Effector memory CD8-positive, alpha-beta T cell (primary cell): ENCODE measurements at regions not wholly inside any gene's neighbourhood (a gene's known extent, or its start where the extent isn't known, plus 50 kb on each side); places are given as distances from the start of the nearest gene placed in this dataset.

Experiments
- ATAC-seq: fragments of 150-1000 bp; cut with Tn5 transposase; replicated peaks from 2 replicates; pipeline ENCODE4 v1.10.0; 2021; ENCODE audit warnings: mild to moderate bottlenecking, moderate library complexity
- DNase-seq, 3 experiments: peaks; one replicate each; pipeline ENCODE4 v3.0.0; 2021
- H3K27ac Mint-ChIP-seq, 2 donors: one replicate each; pipeline ENCODE4 v1.8.0; 2022; ENCODE audit warnings: mild to moderate bottlenecking in 2 of 2, mixed read lengths in 2 of 2, moderate library complexity in 2 of 2
- H3K27me3 Mint-ChIP-seq, 2 donors: one replicate each; pipeline ENCODE4 v1.8.0; 2022; ENCODE audit warnings: mixed read lengths in 2 of 2
- H3K36me3 Mint-ChIP-seq: one replicate; pipeline ENCODE4 v1.8.0; 2022; ENCODE audit warnings: mild to moderate bottlenecking, moderate library complexity, mixed read lengths; ENCODE audit not compliant: insufficient read depth
- H3K4me1 Mint-ChIP-seq, 2 donors: one replicate each; pipeline ENCODE4 v1.8.0; 2022; ENCODE audit warnings: low read depth in 2 of 2, mixed read lengths in 2 of 2
- H3K4me3 Mint-ChIP-seq, 2 donors: one replicate each; pipeline ENCODE4 v1.8.0; 2022; ENCODE audit warnings: mild to moderate bottlenecking in 2 of 2, mixed read lengths in 2 of 2, moderate library complexity in 2 of 2
- H3K9me3 Mint-ChIP-seq, 2 donors: one replicate each; pipeline ENCODE4 v1.8.0; 2022; ENCODE audit warnings: mixed read lengths in 2 of 2

GRCh38 chr13:112183532-112184090 lies 116.7 kb downstream of the SOX1 start:
- Mint-ChIP-seq H3K36me3 (no peaks in the 10 kb centered on the region), H3K27me3 (peaks cover 0 to 17% of the 10 kb centered on the region in 2 donors), H3K4me3 (no peak overlapping the region), H3K4me1 (no peaks in the 10 kb centered on the region), H3K27ac (no peak overlapping the region), H3K9me3 (no peaks in the 10 kb centered on the region)
- ATAC-seq (no peak), DNase-seq (no peak)

- Mint-ChIP-seq H3K27me3 (peaks cover 0 to 16% of the 10 kb centered on the region in 2 donors), H3K36me3 (no peaks in the 10 kb centered on the region), H3K4me3 (no peak overlapping the region), H3K9me3 (no peaks in the 10 kb centered on the region), H3K27ac (no peak overlapping the region), H3K4me1 (no peaks in the 10 kb centered on the region)
- ATAC-seq (no peak), DNase-seq (no peak)
Measured at GRCh38 chr13:112184261-112184660, 117.3 kb downstream of the SOX1 start.

- Mint-ChIP-seq H3K4me1 (no peaks in the 10 kb centered on the region), H3K9me3 (no peaks in the 10 kb centered on the region), H3K27me3 (peaks cover 0 to 10% of the 10 kb centered on the region in 2 donors), H3K36me3 (no peaks in the 10 kb centered on the region), H3K27ac (no peak overlapping the region), H3K4me3 (no peak overlapping the region)
- ATAC-seq (no peak), DNase-seq (no peak)
Measured at GRCh38 chr13:112184851-112185371, 118.0 kb downstream of the SOX1 start.

- Mint-ChIP-seq H3K4me3 (no peak overlapping the region), H3K27me3 (peaks cover 0 to 4% of the 10 kb centered on the region in 2 donors), H3K4me1 (no peaks in the 10 kb centered on the region), H3K9me3 (no peaks in the 10 kb centered on the region), H3K36me3 (no peaks in the 10 kb centered on the region), H3K27ac (no peak overlapping the region)
- ATAC-seq (no peak), DNase-seq (no peak)
Measured at GRCh38 chr13:112185466-112185865, 118.5 kb downstream of the SOX1 start.

- ATAC-seq = no peak
- no peaks in the 10 kb centered on the region for H3K9me3 Mint-ChIP-seq
- no peak for DNase-seq
- H3K27ac Mint-ChIP-seq = no peak overlapping the region
- no peaks in the 10 kb centered on the region for H3K36me3 Mint-ChIP-seq
- no peaks in the 10 kb centered on the region for H3K4me1 Mint-ChIP-seq
- H3K27me3 Mint-ChIP-seq = no peaks in the 10 kb centered on the region
- no peak overlapping the region for H3K4me3 Mint-ChIP-seq
Measured at GRCh38 chr13:112186091-112186490, 119.1 kb downstream of the SOX1 start.

- Mint-ChIP-seq H3K36me3 (no peaks in the 10 kb centered on the region), H3K4me3 (no peak overlapping the region), H3K9me3 (no peaks in the 10 kb centered on the region), H3K4me1 (no peaks in the 10 kb centered on the region), H3K27ac (no peak overlapping the region), H3K27me3 (no peaks in the 10 kb centered on the region)
- DNase-seq (no peak), ATAC-seq (no peak)
Measured at GRCh38 chr13:112187527-112188297, 120.8 kb downstream of the SOX1 start.

GRCh38 chr13:112188298-112188610 lies 121.3 kb downstream of the SOX1 start:
- DNase-seq (no peak), ATAC-seq (no peak)
- H3K4me1 Mint-ChIP-seq = no peaks in the 10 kb centered on the region
- H3K27ac Mint-ChIP-seq = no peak overlapping the region
- H3K27me3 Mint-ChIP-seq = no peaks in the 10 kb centered on the region
- H3K9me3 Mint-ChIP-seq = peaks cover 0 to 2% of the 10 kb centered on the region in 2 donors
- H3K4me3 Mint-ChIP-seq = no peak overlapping the region
- no peaks in the 10 kb centered on the region for H3K36me3 Mint-ChIP-seq

- ATAC-seq (no peak), DNase-seq (no peak)
- H3K27me3 Mint-ChIP-seq = no peaks in the 10 kb centered on the region
- H3K4me3 Mint-ChIP-seq = no peak overlapping the region
- H3K9me3 Mint-ChIP-seq = peaks cover 0 to 4% of the 10 kb centered on the region in 2 donors
- no peaks in the 10 kb centered on the region for H3K4me1 Mint-ChIP-seq
- H3K27ac Mint-ChIP-seq = no peak overlapping the region
- peaks cover 3% of the 10 kb centered on the region for H3K36me3 Mint-ChIP-seq
Measured at GRCh38 chr13:112193463-112194166, 126.7 kb downstream of the SOX1 start.

GRCh38 chr13:112194167-112194530 lies 127.2 kb downstream of the SOX1 start:
- H3K27me3 Mint-ChIP-seq = no peaks in the 10 kb centered on the region
- ATAC-seq (no peak), DNase-seq (no peak)
- no peaks in the 10 kb centered on the region for H3K4me1 Mint-ChIP-seq
- no peak overlapping the region for H3K4me3 Mint-ChIP-seq
- H3K27ac Mint-ChIP-seq = no peak overlapping the region
- peaks cover 0 to 4% of the 10 kb centered on the region in 2 donors for H3K9me3 Mint-ChIP-seq
- peaks cover 3% of the 10 kb centered on the region for H3K36me3 Mint-ChIP-seq

GRCh38 chr13:112194579-112194978 lies 127.6 kb downstream of the SOX1 start:
- ATAC-seq = no peak
- peaks cover 3% of the 10 kb centered on the region for H3K36me3 Mint-ChIP-seq
- no peak overlapping the region for H3K4me3 Mint-ChIP-seq
- H3K27me3 Mint-ChIP-seq = no peaks in the 10 kb centered on the region
- no peak for DNase-seq
- no peaks in the 10 kb centered on the region for H3K4me1 Mint-ChIP-seq
- no peak overlapping the region for H3K27ac Mint-ChIP-seq
- H3K9me3 Mint-ChIP-seq = peaks cover 0 to 4% of the 10 kb centered on the region in 2 donors

GRCh38 chr13:112198396-112199010 lies 131.6 kb downstream of the SOX1 start:
- no peak for DNase-seq
- H3K27ac Mint-ChIP-seq = no peak overlapping the region
- no peak overlapping the region for H3K4me3 Mint-ChIP-seq
- H3K36me3 Mint-ChIP-seq = peaks cover 3% of the 10 kb centered on the region
- H3K27me3 Mint-ChIP-seq = peaks cover 0 to 20% of the 10 kb centered on the region in 2 donors
- H3K9me3 Mint-ChIP-seq = peaks cover 0 to 1% of the 10 kb centered on the region in 2 donors
- H3K4me1 Mint-ChIP-seq = no peaks in the 10 kb centered on the region
- ATAC-seq = no peak

GRCh38 chr13:112200200-112200599 lies 133.3 kb downstream of the SOX1 start:
- ATAC-seq (no peak), DNase-seq (no peak)
- peaks cover 3% of the 10 kb centered on the region for H3K36me3 Mint-ChIP-seq
- H3K27ac Mint-ChIP-seq = no peak overlapping the region
- H3K9me3 Mint-ChIP-seq = peaks cover 0 to 1% of the 10 kb centered on the region in 2 donors
- H3K4me3 Mint-ChIP-seq = no peak overlapping the region
- peaks cover 0 to 4% of the 10 kb centered on the region in 2 donors for H3K4me1 Mint-ChIP-seq
- peaks cover 15 to 37% of the 10 kb centered on the region in 2 donors for H3K27me3 Mint-ChIP-seq

GRCh38 chr13:112202266-112202665 lies 135.3 kb downstream of the SOX1 start:
- Mint-ChIP-seq H3K27ac (no peak overlapping the region), H3K9me3 (no peaks in the 10 kb centered on the region), H3K4me1 (peaks cover 0 to 5% of the 10 kb centered on the region in 2 donors), H3K36me3 (peaks cover 2% of the 10 kb centered on the region), H3K27me3 (peaks cover 27 to 48% of the 10 kb centered on the region in 2 donors), H3K4me3 (no peak overlapping the region)
- DNase-seq = no peak
- no peak for ATAC-seq
